ENCODE measurements at regions not wholly inside any gene's neighbourhood (a gene's known extent, or its start where the extent isn't known, plus 50 kb on each side); places are given as distances from the start of the nearest gene placed in this dataset.

DNA sequence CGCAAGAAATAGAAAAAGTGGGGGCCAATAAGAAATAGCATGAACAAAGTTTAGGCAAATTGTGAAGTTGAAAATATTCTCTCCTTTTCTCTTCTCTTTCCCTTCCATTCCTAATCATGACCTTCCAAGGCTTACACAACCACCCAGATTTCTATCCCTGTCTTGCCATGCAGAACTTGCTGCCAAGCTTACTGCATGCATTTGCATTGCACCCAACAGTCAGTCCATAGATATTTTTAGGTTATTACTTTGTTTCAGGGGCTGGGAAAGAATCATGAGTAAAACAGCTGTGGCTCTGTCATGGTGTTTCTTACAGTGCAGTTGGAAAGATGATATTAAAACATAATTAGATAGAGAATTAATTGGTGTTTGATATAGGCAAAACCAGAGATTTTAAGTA, 219.4 kb downstream of the PTGER3 start:
- no peak for TF ChIP-seq POLR2A (IDR thresholded peaks at IDR 0.05; ENCODE audit: low read depth, low read length)
- no peak for TF ChIP-seq PAX5 (IDR thresholded peaks at IDR 0.05; ENCODE audit: insufficient read depth, low read length, severe bottlenecking)
- no peak for TF ChIP-seq TAF1 (IDR thresholded peaks at IDR 0.05; ENCODE audit: low read depth, low read length)

Data from GM12891 (cell line).